ENCODE measurements at regions not wholly inside any gene's neighbourhood (a gene's known extent, or its start where the extent isn't known, plus 50 kb on each side); places are given as distances from the start of the nearest gene placed in this dataset.

GRCh38 chr2:182577816-182578215 lies 138.2 kb upstream of the DNAJC10 start:
- POLR2A ChIA-PET = no interaction called here
- H3K9ac ChIP-seq (ENCODE audit: control insufficient read depth, insufficient read depth, low read length) = no peak overlapping the region
- no peaks in the 10 kb centered on the region for H4K20me1 ChIP-seq (ENCODE audit: control insufficient read depth, insufficient read depth)
- RAD21 ChIA-PET (ENCODE audit: unreplicated experiment) = no interaction called here
- SMC1A ChIA-PET (ENCODE audit: uncharacterized antibody, unreplicated experiment) = interaction anchor here (0.9 to 1.9 kb wide), 5 partner anchors 8 to 108 kb away, joined by 3 to 10 read pairs (median 3); no protein-coding TSS in a partner anchor
- in situ Hi-C loops (cut with MboI) = no loop called here
- no peak overlapping the region for H3K4me3 ChIP-seq
- DNase-seq (ENCODE audit: low read depth, low spot score) (no peak), ATAC-seq (no peak), FAIRE-seq (no peak)
- no TSS peak for BruUV-seq (replicated peaks)
- H3K36me3 ChIP-seq (ENCODE audit: control insufficient read depth in 2 of 2, insufficient read depth in 2 of 2, low read length in 1 of 2) = no peaks in the 10 kb centered on the region
- no peak overlapping the region for H3K27ac ChIP-seq (ENCODE audit: control insufficient read depth, insufficient read depth)
- CTCF ChIA-PET = interaction anchor here (1.1 to 1.8 kb wide), 3 partner anchors 33 to 337 kb away, joined by 3 to 5 read pairs (median 4); no protein-coding TSS in a partner anchor
- no peak overlapping the region for H3K4me2 ChIP-seq (ENCODE audit: control insufficient read depth, insufficient read depth)
- WGBS (ENCODE audit: insufficient coverage, insufficient replicate concordance, low lambda C conversion rate, missing lambda C conversion rate) = 25% methylated on average over 5 of the region's 6 CpGs
- intact Hi-C loops (cut with micrococcal nuclease; ENCODE audit: unreplicated experiment) = no loop called here
- no peaks in the 10 kb centered on the region for H3K4me1 ChIP-seq (ENCODE audit: control insufficient read depth, insufficient read depth, low read length)
- no peaks in the 10 kb centered on the region for H3K9me3 ChIP-seq (replicated peaks; ENCODE audit: control insufficient read depth, insufficient read depth, low read length)
- H3K79me2 ChIP-seq (ENCODE audit: control insufficient read depth, insufficient read depth, low read length) = no peaks in the 10 kb centered on the region
- H3K27me3 ChIP-seq (replicated peaks in 1 of 2; ENCODE audit: control insufficient read depth in 2 of 2, insufficient read depth in 2 of 2, low read length in 1 of 2) = peaks cover 0 to 2% of the 10 kb centered on the region in 2 experiments; a peak in 1 of 4 replicates
- no peak overlapping the region for H2AFZ ChIP-seq (ENCODE audit: control insufficient read depth, low read depth, low read length)
- TF ChIP-seq TBL1XR1 (IDR thresholded peaks at IDR 0.05; ENCODE audit: low read depth, low read length) = no peak
- no peak for TF ChIP-seq MEF2A (IDR thresholded peaks at IDR 0.05; ENCODE audit: insufficient read depth, low read depth, low read length)
- TF ChIP-seq HDAC2 (IDR thresholded peaks at IDR 0.05) = no peak
- TF ChIP-seq CHD1 (IDR thresholded peaks at IDR 0.05; ENCODE audit: low read depth, low read length) = no peak
- TF ChIP-seq WRNIP1 (IDR thresholded peaks at IDR 0.05; ENCODE audit: borderline replicate concordance, low read depth, low read length) = no peak
- no peak for TF ChIP-seq PAX8 (IDR thresholded peaks at IDR 0.05)
- no peak for TF ChIP-seq E4F1 (IDR thresholded peaks at IDR 0.05; ENCODE audit: borderline replicate concordance, partially characterized antibody)
- TF ChIP-seq SPI1 (IDR thresholded peaks at IDR 0.05; ENCODE audit: borderline replicate concordance, insufficient read depth, low read depth, low read length) = no peak
- no peak for TF ChIP-seq STAT3 (IDR thresholded peaks at IDR 0.05; ENCODE audit: low read depth, low read length)
- no peak for TF ChIP-seq ZNF592 (IDR thresholded peaks at IDR 0.05)
- no peak for TF ChIP-seq MTA2 (IDR thresholded peaks at IDR 0.05; ENCODE audit: low read depth)
- TF ChIP-seq USF1 (IDR thresholded peaks at IDR 0.05; ENCODE audit: borderline replicate concordance, extremely low read length, insufficient read depth, low read depth, low read length) = no peak
- TF ChIP-seq TCF3 (IDR thresholded peaks at IDR 0.05; ENCODE audit: borderline replicate concordance, insufficient read depth, low read depth, low read length) = no peak
- no peak for TF ChIP-seq CEBPB (IDR thresholded peaks at IDR 0.05; ENCODE audit: borderline replicate concordance in 1 of 2, low read depth in 2 of 2, low read length in 2 of 2)
- no peak for TF ChIP-seq MXI1 (IDR thresholded peaks at IDR 0.05; ENCODE audit: low read depth, low read length)
- no peak for TF ChIP-seq RFX5 (IDR thresholded peaks at IDR 0.05; ENCODE audit: low read depth, low read length)
- TF ChIP-seq RB1 (IDR thresholded peaks at IDR 0.05; ENCODE audit: borderline replicate concordance) = no peak
- TF ChIP-seq BACH1 (IDR thresholded peaks at IDR 0.05; ENCODE audit: borderline replicate concordance) = no peak
- TF ChIP-seq MEF2B (IDR thresholded peaks at IDR 0.05; ENCODE audit: partially characterized antibody, poor library complexity, severe bottlenecking) = no peak

Data from GM12878 (cell line).